Epithelial cell of esophagus (primary cell): ENCODE measurements at regions not wholly inside any gene's neighbourhood (a gene's known extent, or its start where the extent isn't known, plus 50 kb on each side); places are given as distances from the start of the nearest gene placed in this dataset.

Experiments used
- DNase-seq: peaks from one replicate; pipeline ENCODE4 v3.0.0; 2010; ENCODE audit warnings: low read depth
- H3K4me3 ChIP-seq: 2 replicates; pipeline ENCODE4 v1.5.1; 2011; ENCODE audit warnings: mild to moderate bottlenecking, low read length, control low read depth
- CTCF ChIP-seq: IDR thresholded peaks from 2 replicates; pipeline ENCODE4 v1.5.1; 2011; ENCODE audit warnings: low read depth, mild to moderate bottlenecking, low read length, control low read depth, inconsistent platforms; ENCODE audit not compliant: insufficient read depth; ENCODE audit errors: missing control alignments

GRCh38 chr6:19502301-19502700 lies 334.9 kb upstream of the ID4 start:
- TF ChIP-seq CTCF, result no peak
- DNase-seq, result no peak

GRCh38 chr6:19515939-19516338 lies 321.2 kb upstream of the ID4 start:
- no peak for DNase-seq
- H3K4me3 ChIP-seq, result no peak overlapping the region
- no peak for TF ChIP-seq CTCF

More at GRCh38 chr6:19502301-19502700, 334.9 kb upstream of the ID4 start:
- no peak overlapping the region for H3K4me3 ChIP-seq

- no peak overlapping the region for H3K4me3 ChIP-seq
- DNase-seq, result no peak
- TF ChIP-seq CTCF, result no peak
Measured at GRCh38 chr6:19519941-19520340, 317.2 kb upstream of the ID4 start.

GRCh38 chr6:19524366-19525186 lies 312.6 kb upstream of the ID4 start:
- no peak for DNase-seq
- no peak overlapping the region for H3K4me3 ChIP-seq
- TF ChIP-seq CTCF, result no peak

GRCh38 chr6:19525673-19526072 lies 311.5 kb upstream of the ID4 start:
- no peak for DNase-seq
- H3K4me3 ChIP-seq, result no peak overlapping the region
- TF ChIP-seq CTCF, result no peak

- no peak overlapping the region for H3K4me3 ChIP-seq
- no peak for DNase-seq
- no peak for TF ChIP-seq CTCF
Measured at GRCh38 chr6:19530188-19530587, 307.0 kb upstream of the ID4 start.

GRCh38 chr6:19535351-19535750 lies 301.8 kb upstream of the ID4 start:
- H3K4me3 ChIP-seq, result no peak overlapping the region
- no peak for TF ChIP-seq CTCF
- DNase-seq, result no peak
